Adipocyte (in vitro differentiated cells): ENCODE measurements at regions not wholly inside any gene's neighbourhood (a gene's known extent, or its start where the extent isn't known, plus 50 kb on each side); places are given as distances from the start of the nearest gene placed in this dataset.

ENCODE experiments used
- DNase-seq: peaks from one replicate; pipeline ENCODE4 v3.0.0-alpha.2; 2015; ENCODE audit warnings: low read depth
- H3K27me3 ChIP-seq: replicated peaks from 2 replicates; pipeline ENCODE4 v1.7.0; 2013; ENCODE audit warnings: mild to moderate bottlenecking, low read length, moderate library complexity; ENCODE audit not compliant: control insufficient read depth, insufficient read depth
- H3K36me3 ChIP-seq: 2 replicates; pipeline ENCODE4 v1.7.0; 2013; ENCODE audit warnings: low read length, mild to moderate bottlenecking, moderate library complexity; ENCODE audit not compliant: control insufficient read depth, insufficient read depth, severe bottlenecking
- H3K4me1 ChIP-seq: 2 replicates; pipeline ENCODE4 v1.7.0; 2013; ENCODE audit warnings: mild to moderate bottlenecking, low read length, moderate library complexity; ENCODE audit not compliant: control insufficient read depth, insufficient read depth
- H3K4me3 ChIP-seq: 2 replicates; pipeline ENCODE4 v1.7.0; 2013; ENCODE audit warnings: mild to moderate bottlenecking, low read length, moderate library complexity
- H3K9ac ChIP-seq: 2 replicates; pipeline ENCODE4 v1.7.0; 2013; ENCODE audit warnings: mild to moderate bottlenecking, low read length, moderate library complexity
- H3K9me3 ChIP-seq: 2 replicates; pipeline ENCODE4 v1.7.0; 2013; ENCODE audit warnings: mild to moderate bottlenecking, low read length, moderate library complexity; ENCODE audit not compliant: control insufficient read depth

GRCh38 chr4:54152846-54153600, 53.1 kb downstream of the GSX2 start:
- Histone ChIP-seq H3K27me3 (peaks cover 7% of the 10 kb centered on the region), H3K4me1 (peaks cover 7% of the 10 kb centered on the region), H3K36me3 (no peaks in the 10 kb centered on the region), H3K9me3 (no peaks in the 10 kb centered on the region), H3K4me3 (no peak overlapping the region), H3K9ac (no peak overlapping the region)
- DNase-seq: peak; percentile 54

- Histone ChIP-seq H3K36me3 (no peaks in the 10 kb centered on the region), H3K4me3 (no peak overlapping the region), H3K4me1 (peaks cover 7% of the 10 kb centered on the region), H3K9ac (no peak overlapping the region), H3K9me3 (peaks cover 21% of the 10 kb centered on the region), H3K27me3 (peaks cover 4% of the 10 kb centered on the region)
- no peak for DNase-seq
Measured at GRCh38 chr4:54155936-54156335, 56.0 kb downstream of the GSX2 start.

- Histone ChIP-seq H3K9me3 (peaks cover 26% of the 10 kb centered on the region), H3K4me3 (no peak overlapping the region), H3K27me3 (no peaks in the 10 kb centered on the region), H3K4me1 (peaks cover 7% of the 10 kb centered on the region), H3K36me3 (no peaks in the 10 kb centered on the region), H3K9ac (no peak overlapping the region)
- DNase-seq: no peak
Measured at GRCh38 chr4:54157606-54158005, 57.6 kb downstream of the GSX2 start.

GRCh38 chr4:54159543-54159942, 59.6 kb downstream of the GSX2 start:
- Histone ChIP-seq H3K4me3 (no peak overlapping the region), H3K36me3 (no peaks in the 10 kb centered on the region), H3K27me3 (no peaks in the 10 kb centered on the region), H3K4me1 (no peaks in the 10 kb centered on the region), H3K9me3 (peaks cover 26% of the 10 kb centered on the region), H3K9ac (no peak overlapping the region)
- no peak for DNase-seq

- no peaks in the 10 kb centered on the region for H3K36me3 ChIP-seq
- peaks cover 13% of the 10 kb centered on the region for H3K4me1 ChIP-seq
- DNase-seq: no peak
- no peak overlapping the region for H3K9ac ChIP-seq
- H3K9me3 ChIP-seq: peaks cover 14% of the 10 kb centered on the region
- H3K27me3 ChIP-seq: peaks cover 6% of the 10 kb centered on the region
- H3K4me3 ChIP-seq: peak overlapping the region; percentile 20
Measured at GRCh38 chr4:54165011-54165410, 64.1 kb upstream of the PDGFRA start.

- DNase-seq: peak; percentile 87
- Histone ChIP-seq H3K36me3 (no peaks in the 10 kb centered on the region), H3K9ac (no peak overlapping the region), H3K4me3 (peak overlapping the region; percentile 20), H3K9me3 (peaks cover 10% of the 10 kb centered on the region), H3K27me3 (peaks cover 6% of the 10 kb centered on the region), H3K4me1 (peaks cover 13% of the 10 kb centered on the region)
Measured at GRCh38 chr4:54165438-54165837, 63.7 kb upstream of the PDGFRA start.

- Histone ChIP-seq H3K27me3 (peaks cover 6% of the 10 kb centered on the region), H3K9me3 (no peaks in the 10 kb centered on the region), H3K4me1 (peaks cover 18% of the 10 kb centered on the region), H3K4me3 (no peak overlapping the region), H3K9ac (no peak overlapping the region), H3K36me3 (no peaks in the 10 kb centered on the region)
- no peak for DNase-seq
Measured at GRCh38 chr4:54167508-54167907, 61.6 kb upstream of the PDGFRA start.

- H3K4me1 ChIP-seq: peaks cover 20% of the 10 kb centered on the region
- H3K4me3 ChIP-seq: no peak overlapping the region
- H3K36me3 ChIP-seq: no peaks in the 10 kb centered on the region
- H3K9ac ChIP-seq: no peak overlapping the region
- H3K27me3 ChIP-seq: peaks cover 6% of the 10 kb centered on the region
- DNase-seq: no peak
- H3K9me3 ChIP-seq: no peaks in the 10 kb centered on the region
Measured at GRCh38 chr4:54169176-54169575, 59.9 kb upstream of the PDGFRA start.

- Histone ChIP-seq H3K27me3 (peaks cover 6% of the 10 kb centered on the region), H3K9ac (no peak overlapping the region), H3K9me3 (peaks cover 5% of the 10 kb centered on the region), H3K36me3 (no peaks in the 10 kb centered on the region), H3K4me3 (no peak overlapping the region), H3K4me1 (peaks cover 7% of the 10 kb centered on the region)
- no peak for DNase-seq
Measured at GRCh38 chr4:54172156-54172555, 56.9 kb upstream of the PDGFRA start.

GRCh38 chr4:54173281-54173912, 55.7 kb upstream of the PDGFRA start:
- no peaks in the 10 kb centered on the region for H3K36me3 ChIP-seq
- H3K4me3 ChIP-seq: no peak overlapping the region
- DNase-seq: peak; percentile 27
- H3K4me1 ChIP-seq: peaks cover 7% of the 10 kb centered on the region
- peaks cover 5% of the 10 kb centered on the region for H3K9me3 ChIP-seq
- H3K9ac ChIP-seq: no peak overlapping the region
- H3K27me3 ChIP-seq: no peaks in the 10 kb centered on the region

- Histone ChIP-seq H3K4me1 (peaks cover 7% of the 10 kb centered on the region), H3K9ac (no peak overlapping the region), H3K27me3 (no peaks in the 10 kb centered on the region), H3K4me3 (no peak overlapping the region), H3K36me3 (no peaks in the 10 kb centered on the region), H3K9me3 (peaks cover 5% of the 10 kb centered on the region)
- no peak for DNase-seq
Measured at GRCh38 chr4:54176202-54176601, 52.9 kb upstream of the PDGFRA start.
